ENCODE measurements at regions not wholly inside any gene's neighbourhood (a gene's known extent, or its start where the extent isn't known, plus 50 kb on each side); places are given as distances from the start of the nearest gene placed in this dataset.

GRCh38 chr3:152945556-152945955, 110.6 kb downstream of the P2RY1 start:
- in situ Hi-C loops (cut with HindIII; ENCODE audit: low sequenced_read_pairs), result no loop called here

DNA sequence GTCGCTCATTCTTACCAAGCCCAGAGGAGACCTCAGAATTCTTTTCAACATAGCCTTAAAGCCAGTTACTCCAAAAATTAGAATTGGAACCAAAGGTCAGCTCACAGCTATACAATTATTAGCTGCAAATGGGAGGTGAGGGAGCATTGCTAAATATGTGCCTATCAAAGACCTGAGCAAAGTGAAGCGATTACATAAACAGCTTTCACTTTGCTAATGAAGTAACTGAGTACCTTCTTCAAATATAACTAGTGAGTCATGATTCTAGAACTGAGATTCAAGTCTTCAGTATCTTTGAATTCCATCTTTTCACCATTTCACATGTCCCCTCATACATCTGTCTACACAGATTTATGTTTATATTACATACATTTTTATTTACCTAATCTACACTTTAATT, 122.6 kb downstream of the P2RY1 start:
- in situ Hi-C loops (cut with HindIII; ENCODE audit: low sequenced_read_pairs), result no loop called here

DNA sequence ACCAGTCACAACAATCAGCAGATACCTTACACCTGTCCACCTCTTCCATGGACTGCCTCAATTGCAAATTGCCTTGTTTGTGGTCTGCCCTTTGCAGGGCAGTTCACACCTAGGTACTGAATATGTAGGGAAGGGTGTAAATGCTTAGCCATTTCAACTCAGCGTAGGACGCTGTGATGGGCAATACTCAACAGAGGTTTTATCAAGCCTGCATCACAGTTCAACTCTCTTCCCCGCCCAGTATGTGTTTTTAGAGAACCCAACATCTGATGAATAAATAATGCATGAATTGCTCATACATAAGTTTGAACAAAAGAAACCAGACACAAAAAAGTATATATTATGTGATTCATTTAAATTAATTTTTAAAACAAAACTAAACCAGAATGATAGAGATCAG, 124.4 kb downstream of the P2RY1 start:
- in situ Hi-C loops (cut with HindIII; ENCODE audit: low sequenced_read_pairs), result no loop called here

GRCh38 chr3:152960684-152961083, 125.8 kb downstream of the P2RY1 start:
- in situ Hi-C loops (cut with HindIII; ENCODE audit: low sequenced_read_pairs), result no loop called here

GRCh38 chr3:152961323-152961722, 126.4 kb downstream of the P2RY1 start:
- in situ Hi-C loops (cut with HindIII; ENCODE audit: low sequenced_read_pairs), result no loop called here

DNA sequence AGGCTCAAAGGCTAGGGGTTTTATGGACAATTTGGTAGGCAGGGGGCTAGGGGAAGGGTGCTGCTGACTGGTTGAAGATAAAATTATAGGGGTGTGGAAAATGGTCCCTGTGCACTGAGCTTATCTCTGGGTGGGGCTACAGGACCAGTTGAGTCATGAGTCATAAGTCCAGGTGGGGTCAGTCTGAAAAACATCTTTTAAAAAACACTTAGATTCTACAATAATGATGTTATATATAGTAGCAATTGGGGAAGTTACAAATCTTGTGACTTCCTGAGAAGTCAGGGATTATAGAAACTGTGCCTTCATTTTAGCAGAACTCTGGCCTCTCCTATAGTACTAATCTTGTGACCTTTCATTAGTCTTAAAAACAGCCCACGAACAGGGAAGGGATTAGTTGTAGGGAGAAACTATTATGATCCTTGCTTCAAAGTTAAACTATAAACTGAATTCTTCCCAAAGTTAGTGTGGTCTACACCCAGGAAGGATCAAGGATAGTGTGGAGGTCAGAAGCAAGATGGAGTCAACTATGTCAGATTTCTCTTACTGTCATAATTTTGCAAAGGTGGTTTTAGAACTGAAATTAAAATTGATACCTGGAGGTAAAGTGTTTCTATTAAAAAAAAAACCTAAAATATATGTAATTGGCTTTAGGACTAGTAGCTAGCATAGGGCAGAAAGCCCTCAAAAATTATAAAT, 130.1 kb downstream of the P2RY1 start:
- in situ Hi-C loops (cut with HindIII; ENCODE audit: low sequenced_read_pairs), result no loop called here

GRCh38 chr3:152968388-152969024, 133.6 kb downstream of the P2RY1 start:
- in situ Hi-C loops (cut with HindIII; ENCODE audit: low sequenced_read_pairs), result no loop called here

- in situ Hi-C loops (cut with HindIII; ENCODE audit: low sequenced_read_pairs), result no loop called here
These were observed 134.8 kb downstream of the P2RY1 start for GRCh38 chr3:152969557-152970300.

DNA sequence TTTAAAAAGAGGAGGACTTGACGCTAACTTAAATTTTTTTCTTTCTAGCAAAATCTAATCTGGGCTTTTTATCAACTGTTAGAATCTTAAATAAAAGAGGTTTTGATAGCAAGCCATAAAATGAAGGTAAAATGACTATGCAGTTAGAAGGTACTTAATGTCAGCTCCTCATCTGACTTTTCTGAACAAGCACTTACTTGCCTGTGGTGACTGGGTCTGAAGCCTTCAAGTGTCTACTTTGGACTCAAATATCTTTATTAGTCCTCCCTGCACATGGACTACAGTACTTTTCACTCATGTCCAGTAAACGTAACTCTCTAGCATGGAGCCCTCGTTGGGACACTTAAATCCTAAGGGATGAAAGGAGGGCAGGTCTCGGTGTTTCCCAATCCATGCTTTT, 135.9 kb downstream of the P2RY1 start:
- in situ Hi-C loops (cut with HindIII; ENCODE audit: low sequenced_read_pairs), result no loop called here

GRCh38 chr3:152971880-152972279, 136.9 kb downstream of the P2RY1 start:
- in situ Hi-C loops (cut with HindIII; ENCODE audit: low sequenced_read_pairs), result no loop called here

DNA sequence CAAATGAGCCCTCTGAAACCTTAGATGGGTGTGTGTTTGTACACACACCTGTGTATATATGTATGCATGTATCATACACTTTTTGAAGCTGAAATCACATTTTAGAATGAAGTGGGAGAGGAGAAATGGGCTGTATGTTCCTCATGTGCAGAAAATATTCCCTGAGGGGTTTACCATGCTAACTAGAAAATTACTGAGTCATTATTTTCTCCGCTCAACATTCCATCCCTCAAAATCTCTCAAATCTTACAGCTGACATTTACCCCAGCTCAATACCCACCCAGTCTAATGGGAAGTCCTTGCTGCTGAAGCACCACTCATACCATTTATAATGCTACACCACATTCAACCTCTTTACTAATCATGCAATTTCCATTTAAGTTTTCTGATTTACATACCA, 138.6 kb downstream of the P2RY1 start:
- in situ Hi-C loops (cut with HindIII; ENCODE audit: low sequenced_read_pairs), result no loop called here

DNA sequence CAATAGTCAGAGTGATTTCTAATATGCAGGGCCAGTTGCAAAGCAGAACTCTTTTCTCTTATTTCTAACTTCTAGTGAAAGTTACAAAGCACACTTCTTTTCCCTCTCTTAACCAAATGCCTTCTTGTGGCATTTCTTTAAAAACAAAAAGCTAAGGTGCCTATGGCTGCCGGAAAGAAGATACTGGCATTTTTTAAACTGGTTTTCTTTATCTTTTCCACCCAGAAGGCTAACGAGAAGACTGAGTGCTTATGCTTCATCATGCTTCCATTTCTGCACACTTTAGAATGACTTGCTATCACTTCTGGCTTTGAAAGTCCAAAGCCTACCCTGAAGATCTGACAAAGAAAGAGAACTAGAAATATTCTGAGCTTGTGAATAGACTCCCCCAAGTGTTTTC, 141.3 kb downstream of the P2RY1 start:
- in situ Hi-C loops (cut with HindIII; ENCODE audit: low sequenced_read_pairs), result no loop called here

DNA sequence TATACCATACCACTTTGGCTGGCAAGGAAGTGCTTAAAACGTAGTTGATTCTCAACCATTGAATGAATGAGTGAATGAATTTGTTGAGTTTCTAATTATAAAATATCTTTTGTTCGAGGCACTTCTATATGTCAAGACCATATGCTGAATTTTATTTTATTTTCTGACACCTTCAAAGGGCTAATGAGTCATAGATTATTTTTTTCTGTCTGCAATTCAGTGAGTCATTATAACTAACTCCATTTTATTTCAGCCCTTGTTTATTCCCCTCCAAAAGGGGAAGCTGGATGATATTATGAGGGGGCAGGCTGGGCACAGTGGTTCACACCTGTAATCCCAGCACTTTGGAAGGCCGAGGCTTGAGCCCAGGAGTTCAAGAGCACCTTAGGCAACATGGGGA, 142.4 kb downstream of the P2RY1 start:
- in situ Hi-C loops (cut with HindIII; ENCODE audit: low sequenced_read_pairs), result no loop called here

DNA sequence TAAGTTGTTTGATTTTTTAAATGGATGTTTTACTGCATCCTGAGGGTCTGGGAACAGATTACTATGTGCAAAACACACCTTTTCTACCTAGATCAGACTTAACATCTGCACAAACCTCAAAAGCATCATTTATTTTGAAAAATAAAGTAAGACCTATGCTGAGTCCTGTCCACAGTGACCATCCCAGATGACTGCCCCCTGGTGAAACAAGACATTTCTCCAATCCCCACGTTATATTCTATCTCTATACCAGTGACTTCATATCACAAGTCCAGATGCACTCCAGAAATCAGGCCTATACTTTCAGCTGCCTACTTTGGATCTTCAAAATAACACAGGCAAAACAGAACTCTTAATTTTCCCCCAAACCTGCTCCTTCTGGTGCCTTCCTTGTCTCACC, 143.2 kb downstream of the P2RY1 start:
- in situ Hi-C loops (cut with HindIII; ENCODE audit: low sequenced_read_pairs), result no loop called here

GRCh38 chr3:152997526-152997925, 162.6 kb downstream of the P2RY1 start:
- in situ Hi-C loops (cut with HindIII; ENCODE audit: low sequenced_read_pairs), result no loop called here

DNA sequence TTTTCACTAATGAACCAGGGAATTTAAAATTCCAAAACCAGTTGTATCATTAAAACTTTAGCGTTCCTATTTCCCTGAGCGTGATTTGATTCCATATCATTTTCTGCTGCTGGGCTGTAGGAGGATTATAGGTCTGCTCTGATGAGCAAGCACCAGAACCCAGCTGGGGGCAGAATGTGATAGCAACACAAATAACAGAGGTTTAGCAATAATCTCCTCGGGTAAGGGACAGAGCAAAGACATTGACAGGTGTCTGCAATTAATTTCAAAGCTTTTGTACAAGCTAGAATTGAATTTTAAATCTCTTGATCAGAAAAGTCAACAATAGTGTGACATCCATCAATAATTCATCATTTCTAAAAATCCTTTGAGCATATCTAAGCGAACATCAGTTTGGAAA, 163.4 kb upstream of the RAP2B start:
- in situ Hi-C loops (cut with HindIII; ENCODE audit: low sequenced_read_pairs), result no loop called here

GRCh38 chr3:153000325-153000724, 161.7 kb upstream of the RAP2B start:
- in situ Hi-C loops (cut with HindIII; ENCODE audit: low sequenced_read_pairs), result loop anchor here (25.0 kb wide), 1 partner anchor 787 kb away; no protein-coding TSS in a partner anchor

- in situ Hi-C loops (cut with HindIII; ENCODE audit: low sequenced_read_pairs), result loop anchor here (25.0 kb wide), 1 partner anchor 786 kb away; no protein-coding TSS in a partner anchor
These were observed 160.6 kb upstream of the RAP2B start for GRCh38 chr3:153001210-153002078.

DNA sequence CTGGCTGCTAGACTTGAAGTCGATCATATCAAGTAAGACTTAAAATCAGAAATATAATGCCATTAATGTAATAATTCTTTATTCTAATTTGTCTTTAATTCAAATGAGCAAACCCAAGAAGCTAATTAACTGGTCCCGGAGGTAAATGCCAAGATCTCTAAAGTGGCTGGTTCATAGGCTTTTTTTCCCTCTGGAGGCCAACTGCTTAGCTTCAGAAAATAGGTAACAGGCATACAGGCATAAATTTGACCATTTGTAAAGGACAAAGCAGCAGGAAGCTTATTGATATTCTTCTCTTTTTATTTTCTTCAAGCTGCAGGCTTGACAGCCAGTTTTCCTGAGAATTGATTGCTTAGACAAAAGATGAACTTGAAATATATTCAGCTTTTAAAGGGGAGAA, 158.6 kb upstream of the RAP2B start:
- in situ Hi-C loops (cut with HindIII; ENCODE audit: low sequenced_read_pairs), result loop anchor here (25.0 kb wide), 1 partner anchor 784 kb away; no protein-coding TSS in a partner anchor

DNA sequence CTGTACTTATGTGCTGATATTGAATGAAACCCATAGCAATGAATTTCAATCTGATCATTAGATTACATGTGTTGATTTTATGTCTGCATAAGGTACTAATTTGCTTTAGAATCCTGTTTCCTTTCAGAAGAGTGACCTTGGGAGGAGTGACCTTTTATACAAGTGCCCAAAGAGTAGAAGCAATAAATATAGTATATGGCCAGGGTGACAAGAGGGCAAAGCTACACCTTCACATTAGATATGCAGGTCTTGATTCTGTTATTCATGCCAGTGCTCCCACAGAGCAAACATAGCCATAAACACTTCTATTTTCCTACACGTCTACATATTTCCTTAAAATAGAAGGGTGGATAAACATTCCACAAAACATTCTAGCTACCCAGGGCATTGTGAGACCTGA, 158.2 kb upstream of the RAP2B start:
- in situ Hi-C loops (cut with HindIII; ENCODE audit: low sequenced_read_pairs), result loop anchor here (25.0 kb wide), 1 partner anchor 783 kb away; no protein-coding TSS in a partner anchor

- in situ Hi-C loops (cut with HindIII; ENCODE audit: low sequenced_read_pairs), result loop anchor here (25.0 kb wide), 1 partner anchor 779 kb away; no protein-coding TSS in a partner anchor
These were observed 153.8 kb upstream of the RAP2B start for GRCh38 chr3:153008226-153008625.

Measured in endothelial cell of hepatic sinusoid (primary cell).